ENCODE measurements at regions not wholly inside any gene's neighbourhood (a gene's known extent, or its start where the extent isn't known, plus 50 kb on each side); places are given as distances from the start of the nearest gene placed in this dataset.

- H3K27me3 ChIP-seq (ENCODE audit: control insufficient read depth in 2 of 2, insufficient read depth in 2 of 2, low read length in 2 of 2), result no peaks in the 10 kb centered on the region
- TF ChIP-seq CTCF (IDR thresholded peaks at IDR 0.05), result no peak
- Mint-ChIP-seq H3K4me1 (no peaks in the 10 kb centered on the region), H3K27ac (no peak overlapping the region), H3K36me3 (no peaks in the 10 kb centered on the region), H3K4me3 (no peak overlapping the region), H3K27me3 (ENCODE audit: low read depth in 3 of 3) (peaks cover 0 to 6% (median 1%) of the 10 kb centered on the region in 3 donors), H3K9me3 (peaks cover 0 to 6% (median 5%) of the 10 kb centered on the region in 7 donors)
- no peak overlapping the region for H2AFZ ChIP-seq (ENCODE audit: insufficient read depth, low read depth, low read length, poor library complexity, severe bottlenecking)
- no peaks in the 10 kb centered on the region for H3K9me3 ChIP-seq (replicated peaks in 1 of 2; ENCODE audit: control insufficient read depth in 1 of 2, insufficient read depth in 1 of 2, low read length in 2 of 2)
- no peak overlapping the region for H3K4me2 ChIP-seq (replicated peaks; ENCODE audit: extremely low read depth, low read length, poor library complexity, severe bottlenecking)
- no peaks in the 10 kb centered on the region for H3K79me2 ChIP-seq (ENCODE audit: insufficient read depth, low read length)
- WGBS (ENCODE audit: insufficient coverage), result 100% methylated on average over 2 of the region's 3 CpGs
- H3K9ac ChIP-seq (ENCODE audit: insufficient read depth, low read length, poor library complexity, severe bottlenecking), result no peak overlapping the region
- no peak overlapping the region for H3K4me3 ChIP-seq (replicated peaks in 1 of 3; ENCODE audit: low read depth in 2 of 3, low read length in 3 of 3)
- intact Hi-C loops (cut with micrococcal nuclease), result no loop called here
- H3K27ac ChIP-seq (ENCODE audit: low read depth in 1 of 2, low read length in 2 of 2), result no peak overlapping the region
- DNase-seq, result no peak
- H4K20me1 ChIP-seq (ENCODE audit: insufficient read depth, low read length), result no peaks in the 10 kb centered on the region
- H3K36me3 ChIP-seq (replicated peaks in 1 of 2; ENCODE audit: control insufficient read depth in 1 of 2, insufficient read depth in 2 of 2, low read length in 2 of 2), result no peaks in the 10 kb centered on the region
- H3K4me1 ChIP-seq (ENCODE audit: control insufficient read depth in 1 of 2, insufficient read depth in 2 of 2, low read length in 2 of 2), result no peaks in the 10 kb centered on the region
Observed at GRCh38 chr11:15602047-15602446, 487.3 kb downstream of the INSC start.

- Histone ChIP-seq H2AFZ (ENCODE audit: insufficient read depth, low read depth, low read length, poor library complexity, severe bottlenecking) (no peak overlapping the region), H3K27ac (ENCODE audit: low read depth in 1 of 2, low read length in 2 of 2) (no peak overlapping the region), H3K4me2 (replicated peaks; ENCODE audit: extremely low read depth, low read length, poor library complexity, severe bottlenecking) (no peak overlapping the region), H3K9me3 (replicated peaks in 1 of 2; ENCODE audit: control insufficient read depth in 1 of 2, insufficient read depth in 1 of 2, low read length in 2 of 2) (no peaks in the 10 kb centered on the region), H3K27me3 (ENCODE audit: control insufficient read depth in 2 of 2, insufficient read depth in 2 of 2, low read length in 2 of 2) (no peaks in the 10 kb centered on the region), H3K36me3 (replicated peaks in 1 of 2; ENCODE audit: control insufficient read depth in 1 of 2, insufficient read depth in 2 of 2, low read length in 2 of 2) (no peaks in the 10 kb centered on the region), H3K4me1 (ENCODE audit: control insufficient read depth in 1 of 2, insufficient read depth in 2 of 2, low read length in 2 of 2) (no peaks in the 10 kb centered on the region), H3K4me3 (replicated peaks in 1 of 3; ENCODE audit: low read depth in 2 of 3, low read length in 3 of 3) (no peak overlapping the region), H3K79me2 (ENCODE audit: insufficient read depth, low read length) (no peaks in the 10 kb centered on the region), H4K20me1 (ENCODE audit: insufficient read depth, low read length) (no peaks in the 10 kb centered on the region), H3K9ac (ENCODE audit: insufficient read depth, low read length, poor library complexity, severe bottlenecking) (no peak overlapping the region)
- Mint-ChIP-seq H3K36me3 (no peaks in the 10 kb centered on the region), H3K27ac (no peak overlapping the region), H3K27me3 (ENCODE audit: low read depth in 3 of 3) (peaks cover 1 to 6% (median 1%) of the 10 kb centered on the region in 3 donors), H3K4me1 (no peaks in the 10 kb centered on the region), H3K9me3 (peaks cover 0 to 7% (median 5%) of the 10 kb centered on the region in 7 donors), H3K4me3 (no peak overlapping the region)
- 97% methylated on average over 4 of the region's 6 CpGs for WGBS (ENCODE audit: insufficient coverage)
- intact Hi-C loops (cut with micrococcal nuclease), result no loop called here
- DNase-seq, result no peak
- no peak for TF ChIP-seq CTCF (IDR thresholded peaks at IDR 0.05)
Observed at GRCh38 chr11:15602785-15603567, 488.3 kb downstream of the INSC start.
